K562 (cell line): ENCODE measurements at regions not wholly inside any gene's neighbourhood (a gene's known extent, or its start where the extent isn't known, plus 50 kb on each side); places are given as distances from the start of the nearest gene placed in this dataset.

Experiments
- ATAC-seq: fragments of 200-7000 bp; cut with Tn5 transposase; 3 replicates; pipeline ENCODE4 v1.9.1; 2020; ENCODE audit warnings: moderate library complexity
- BruUV-seq: library from RNA; stranded (reverse); fragments of 400-500 nt; replicated peaks from 2 replicates; lab custom pipeline; 2021; lab: Mats Ljungman, UMichigan
- CTCF ChIA-PET: fragments of 300-600 bp; formaldehyde crosslinking; extraction: SDS; loops from one replicate; lab custom pipeline; 2021; ENCODE audit warnings: low intra/inter-chr PET ratio; lab: Yijun Ruan, JAX
- POLR2A ChIA-PET: fragments of 300-600, 350-650 bp; sonication (Branson Sonifier 250); formaldehyde crosslinking; extraction: SDS; loops from one replicate; lab custom pipeline; 2021; ENCODE audit warnings: antibody characterized with exemption, inconsistent platforms; lab: Yijun Ruan, JAX
- DNase-seq, 4 experiments: peaks; one replicate each; pipeline versions ENCODE4 v3.0.0 to v3.0.0-alpha.2; 2011 to 2018; ENCODE audit warnings: low spot score in 3 of 4, mixed read lengths in 3 of 4; ENCODE audit errors: extremely low read depth in 1 of 4
- FAIRE-seq: peaks from 2 replicates; lab custom pipeline; 2011; peaks lifted over from hg19 to GRCh38; lab: Jason Lieb, UNC
- H2AFZ ChIP-seq: 2 replicates; pipeline ENCODE4 v1.6.0; 2011; ENCODE audit warnings: low read depth, low read length, control low read depth, inconsistent platforms
- H3K27ac ChIP-seq: fragments of 200-600 bp; 3 replicates; pipeline ENCODE4 v1.8.0; 2011; ENCODE audit warnings: low read depth, mild to moderate bottlenecking, control low read depth, inconsistent platforms, low read length, moderate library complexity, mixed read lengths; ENCODE audit errors: extremely low read depth
- H3K27me3 ChIP-seq, 2 experiments: fragments of 300-600 bp in 1 of 2; 2 replicates in 1 of 2; 3 replicates in 1 of 2; pipeline versions ENCODE4 v1.6.0 to v1.8.0; 2011; ENCODE audit warnings: inconsistent platforms in 2 of 2, low read length in 2 of 2, mild to moderate bottlenecking in 1 of 2, mixed read lengths in 1 of 2, moderate library complexity in 1 of 2; ENCODE audit not compliant: control insufficient read depth in 2 of 2, insufficient read depth in 2 of 2
- H3K36me3 ChIP-seq: fragments of 300-600 bp; 3 replicates; pipeline ENCODE4 v1.8.0; 2011; ENCODE audit warnings: mild to moderate bottlenecking, low read length, inconsistent platforms; ENCODE audit not compliant: control insufficient read depth, insufficient read depth
- H3K4me1 ChIP-seq, 2 experiments: fragments of 200-600 bp in 1 of 2; replicated peaks in 1 of 2; 2 replicates in 1 of 2; 3 replicates in 1 of 2; pipeline versions ENCODE4 v1.5.1 to v1.8.0; 2011; ENCODE audit warnings: inconsistent platforms in 2 of 2, low read length in 2 of 2, mild to moderate bottlenecking in 1 of 2, mixed read lengths in 1 of 2, moderate library complexity in 1 of 2; ENCODE audit not compliant: control insufficient read depth in 2 of 2, insufficient read depth in 2 of 2
- H3K4me2 ChIP-seq: 2 replicates; pipeline ENCODE4 v1.6.1; 2011; ENCODE audit warnings: low read length, control low read depth, inconsistent platforms, mixed read lengths; ENCODE audit not compliant: insufficient read depth
- H3K4me3 ChIP-seq: fragments of 200-600 bp; sonication (generic), shearing (Covaris generic); 2 replicates; pipeline ENCODE4 v1.5.1; 2016; ENCODE audit warnings: control low read depth, inconsistent platforms
- H3K79me2 ChIP-seq: fragments of 200-600 bp; 3 replicates; pipeline ENCODE4 v1.8.0; 2011; ENCODE audit warnings: low read length, inconsistent platforms; ENCODE audit not compliant: control insufficient read depth, insufficient read depth
- H3K9ac ChIP-seq, 2 experiments: 2 replicates each; pipeline versions ENCODE4 v1.6.0 to v1.6.1; 2011; ENCODE audit warnings: low read depth in 2 of 2, low read length in 2 of 2, control low read depth in 1 of 2, inconsistent platforms in 1 of 2, mild to moderate bottlenecking in 1 of 2, mixed read lengths in 1 of 2; ENCODE audit not compliant: insufficient read depth in 1 of 2
- H3K9me1 ChIP-seq: one replicate; pipeline ENCODE4 v1.6.0; 2011; ENCODE audit warnings: inconsistent platforms, mild to moderate bottlenecking, low read length, moderate library complexity; ENCODE audit not compliant: control insufficient read depth, insufficient read depth
- H3K9me3 ChIP-seq: replicated peaks from 2 replicates; pipeline ENCODE4 v1.5.1; 2011; ENCODE audit warnings: low read depth, low read length, inconsistent platforms; ENCODE audit not compliant: control insufficient read depth, insufficient read depth
- H4K20me1 ChIP-seq: replicated peaks from 2 replicates; pipeline ENCODE4 v1.6.1; 2011; ENCODE audit warnings: low read length, inconsistent platforms, mixed read lengths; ENCODE audit not compliant: control insufficient read depth, insufficient read depth
- BRF1 ChIP-seq: IDR thresholded peaks from 3 replicates; pipeline ENCODE4 v1.6.1; 2011; ENCODE audit warnings: borderline replicate concordance, mild to moderate bottlenecking; ENCODE audit not compliant: insufficient read length; ENCODE audit errors: extremely low read depth
- CBX8 ChIP-seq: fragments of 200-600 bp; sonication (generic); IDR thresholded peaks from 2 replicates; pipeline ENCODE4 v1.6.1; 2012; ENCODE audit warnings: borderline replicate concordance, mixed run types, low read depth, mild to moderate bottlenecking, moderate library complexity, mixed read lengths, low read length, control low read depth, inconsistent platforms; ENCODE audit not compliant: poor library complexity, severe bottlenecking; ENCODE audit errors: extremely low read depth
- CEBPZ ChIP-seq: fragments of 150-350 bp; IDR thresholded peaks from 2 replicates; pipeline ENCODE4 v1.6.1; 2014; ENCODE audit warnings: low read depth, mild to moderate bottlenecking, low read length, borderline replicate concordance
- GABPA ChIP-seq: fragments of 200-800 bp; sonication (Bioruptor generic); conservative IDR thresholded peaks from 2 replicates; pipeline ENCODE4 v1.6.1; 2016; ENCODE audit warnings: low read depth, missing genetic modification characterization, missing compliant biosample characterization
- NR4A1 ChIP-seq, 2 experiments: fragments of 250-450 bp in 1 of 2; fragments of 450-650 bp in 1 of 2; sonication (Bioruptor Pico) in 1 of 2; IDR thresholded peaks; 2 replicates each; pipeline versions ENCODE4 v1.4.0 to v1.6.1; 2016 to 2020; ENCODE audit warnings: mild to moderate bottlenecking in 2 of 2, missing compliant biosample characterization in 1 of 2, missing genetic modification characterization in 1 of 2, moderate library complexity in 1 of 2
- RAD21 ChIP-seq, 2 experiments: fragments of 250-450 bp in 1 of 2; fragments of 450-650 bp in 1 of 2; sonication (Bioruptor Pico) in 1 of 2; formaldehyde crosslinking in 1 of 2; IDR thresholded peaks in 1 of 2; conservative IDR thresholded peaks in 1 of 2; 2 replicates each; pipeline versions ENCODE4 v1.4.0 to v1.8.0; 2020 to 2022; ENCODE audit warnings: mild to moderate bottlenecking in 2 of 2, moderate library complexity in 1 of 2
- RB1 ChIP-seq: fragments of 450-650 bp; IDR thresholded peaks from 2 replicates; pipeline ENCODE4 v1.6.1; 2017; ENCODE audit warnings: low read depth, mild to moderate bottlenecking
- ZNF263 ChIP-seq: sonication (generic); formaldehyde crosslinking; IDR thresholded peaks from 2 replicates; pipeline ENCODE4 v1.8.0; 2022; ENCODE audit warnings: mild to moderate bottlenecking, missing genetic modification reagents, borderline replicate concordance
- in situ Hi-C: fragments of 300-500 bp; cut with MboI; formaldehyde crosslinking; loops from 4 replicates; pipeline ENCODE4 v1.15.0; 2018; ENCODE audit warnings: inconsistent platforms, mixed read lengths
- intact Hi-C: fragments of 100-400 bp; cut with micrococcal nuclease; formaldehyde crosslinking; loops from 2 replicates; pipeline ENCODE4 v1.14.2; 2022
- TF ChIP-seq, protein P1 (sequence below): fragments of 250-450 bp; sonication (Bioruptor Pico); IDR thresholded peaks from 2 replicates; pipeline ENCODE4 v1.4.0; 2020
- TF ChIP-seq, protein P2 (sequence below): sonication (generic); formaldehyde crosslinking; IDR thresholded peaks from 2 replicates; pipeline ENCODE4 v1.8.0; 2023; ENCODE audit warnings: missing genetic modification reagents, mild to moderate bottlenecking, borderline replicate concordance

- TF ChIP-seq NR4A1 (CRISPR knock-in tag; IDR thresholded peaks at IDR 0.05) (no peak), NR4A1 (tag; IDR thresholded peaks at IDR 0.05) (no peak), BRF1 (no peak), CBX8 (no peak)
- TF ChIP-seq, protein P1, sequence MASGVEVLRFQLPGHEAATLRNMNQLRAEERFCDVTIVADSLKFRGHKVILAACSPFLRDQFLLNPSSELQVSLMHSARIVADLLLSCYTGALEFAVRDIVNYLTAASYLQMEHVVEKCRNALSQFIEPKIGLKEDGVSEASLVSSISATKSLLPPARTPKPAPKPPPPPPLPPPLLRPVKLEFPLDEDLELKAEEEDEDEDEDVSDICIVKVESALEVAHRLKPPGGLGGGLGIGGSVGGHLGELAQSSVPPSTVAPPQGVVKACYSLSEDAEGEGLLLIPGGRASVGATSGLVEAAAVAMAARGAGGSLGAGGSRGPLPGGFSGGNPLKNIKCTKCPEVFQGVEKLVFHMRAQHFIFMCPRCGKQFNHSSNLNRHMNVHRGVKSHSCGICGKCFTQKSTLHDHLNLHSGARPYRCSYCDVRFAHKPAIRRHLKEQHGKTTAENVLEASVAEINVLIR: no peak
These were observed 256.4 kb upstream of the ARHGEF26 start (continued) for GRCh38 chr3:153864793-153865192.

DNA sequence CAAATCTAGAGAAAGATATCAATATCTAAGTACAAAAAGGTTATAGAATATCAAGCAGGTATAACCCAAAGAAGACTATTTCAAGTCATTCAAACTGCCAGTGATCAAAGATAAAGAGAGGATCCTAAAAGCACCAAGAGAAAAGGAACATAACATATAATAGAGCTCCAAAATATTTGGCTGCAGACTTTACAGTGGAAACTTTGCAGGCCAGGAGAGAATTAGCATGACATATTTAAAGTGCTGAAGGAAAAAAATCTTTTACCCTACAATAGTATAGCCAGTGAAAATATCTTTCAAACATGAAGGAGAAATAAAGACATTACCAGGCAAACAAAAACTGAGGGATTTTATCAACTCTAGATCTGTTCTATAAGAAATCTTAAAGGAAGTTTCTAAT, 254.3 kb upstream of the ARHGEF26 start:
- CTCF ChIA-PET: no interaction called here
- FAIRE-seq: no peak
- POLR2A ChIA-PET: no interaction called here
- Histone ChIP-seq H3K4me2 (no peak overlapping the region), H4K20me1 (no peaks in the 10 kb centered on the region), H2AFZ (no peak overlapping the region), H3K9me3 (no peaks in the 10 kb centered on the region), H3K79me2 (no peaks in the 10 kb centered on the region), H3K4me3 (no peak overlapping the region), H3K27me3 (no peaks in the 10 kb centered on the region), H3K36me3 (no peaks in the 10 kb centered on the region), H3K27ac (no peak overlapping the region), H3K9ac (no peak overlapping the region), H3K4me1 (no peaks in the 10 kb centered on the region), H3K9me1 (no peaks in the 10 kb centered on the region)
- intact Hi-C loops (no loop called here), in situ Hi-C loops (no loop called here)
- DNase-seq: no peak
- no peak for ATAC-seq
- BruUV-seq: no TSS peak
- no peak for TF ChIP-seq ZNF263 (CRISPR knock-in tag)
- TF ChIP-seq CEBPZ: no peak
- no peak for TF ChIP-seq RAD21 (CRISPR knock-in tag; conservative IDR thresholded peaks at IDR 0.05 in 1 of 2, IDR thresholded peaks at IDR 0.05 in 1 of 2)
- TF ChIP-seq RB1: no peak
- TF ChIP-seq, protein P2, sequence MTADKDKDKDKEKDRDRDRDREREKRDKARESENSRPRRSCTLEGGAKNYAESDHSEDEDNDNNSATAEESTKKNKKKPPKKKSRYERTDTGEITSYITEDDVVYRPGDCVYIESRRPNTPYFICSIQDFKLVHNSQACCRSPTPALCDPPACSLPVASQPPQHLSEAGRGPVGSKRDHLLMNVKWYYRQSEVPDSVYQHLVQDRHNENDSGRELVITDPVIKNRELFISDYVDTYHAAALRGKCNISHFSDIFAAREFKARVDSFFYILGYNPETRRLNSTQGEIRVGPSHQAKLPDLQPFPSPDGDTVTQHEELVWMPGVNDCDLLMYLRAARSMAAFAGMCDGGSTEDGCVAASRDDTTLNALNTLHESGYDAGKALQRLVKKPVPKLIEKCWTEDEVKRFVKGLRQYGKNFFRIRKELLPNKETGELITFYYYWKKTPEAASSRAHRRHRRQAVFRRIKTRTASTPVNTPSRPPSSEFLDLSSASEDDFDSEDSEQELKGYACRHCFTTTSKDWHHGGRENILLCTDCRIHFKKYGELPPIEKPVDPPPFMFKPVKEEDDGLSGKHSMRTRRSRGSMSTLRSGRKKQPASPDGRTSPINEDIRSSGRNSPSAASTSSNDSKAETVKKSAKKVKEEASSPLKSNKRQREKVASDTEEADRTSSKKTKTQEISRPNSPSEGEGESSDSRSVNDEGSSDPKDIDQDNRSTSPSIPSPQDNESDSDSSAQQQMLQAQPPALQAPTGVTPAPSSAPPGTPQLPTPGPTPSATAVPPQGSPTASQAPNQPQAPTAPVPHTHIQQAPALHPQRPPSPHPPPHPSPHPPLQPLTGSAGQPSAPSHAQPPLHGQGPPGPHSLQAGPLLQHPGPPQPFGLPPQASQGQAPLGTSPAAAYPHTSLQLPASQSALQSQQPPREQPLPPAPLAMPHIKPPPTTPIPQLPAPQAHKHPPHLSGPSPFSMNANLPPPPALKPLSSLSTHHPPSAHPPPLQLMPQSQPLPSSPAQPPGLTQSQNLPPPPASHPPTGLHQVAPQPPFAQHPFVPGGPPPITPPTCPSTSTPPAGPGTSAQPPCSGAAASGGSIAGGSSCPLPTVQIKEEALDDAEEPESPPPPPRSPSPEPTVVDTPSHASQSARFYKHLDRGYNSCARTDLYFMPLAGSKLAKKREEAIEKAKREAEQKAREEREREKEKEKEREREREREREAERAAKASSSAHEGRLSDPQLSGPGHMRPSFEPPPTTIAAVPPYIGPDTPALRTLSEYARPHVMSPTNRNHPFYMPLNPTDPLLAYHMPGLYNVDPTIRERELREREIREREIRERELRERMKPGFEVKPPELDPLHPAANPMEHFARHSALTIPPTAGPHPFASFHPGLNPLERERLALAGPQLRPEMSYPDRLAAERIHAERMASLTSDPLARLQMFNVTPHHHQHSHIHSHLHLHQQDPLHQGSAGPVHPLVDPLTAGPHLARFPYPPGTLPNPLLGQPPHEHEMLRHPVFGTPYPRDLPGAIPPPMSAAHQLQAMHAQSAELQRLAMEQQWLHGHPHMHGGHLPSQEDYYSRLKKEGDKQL: no peak
- no peak for TF ChIP-seq GABPA (tag)
